Mesenchymal stem cell (in vitro differentiated cells and primary cell): ENCODE measurements at regions not wholly inside any gene's neighbourhood (a gene's known extent, or its start where the extent isn't known, plus 50 kb on each side); places are given as distances from the start of the nearest gene placed in this dataset.

Experiments used
- DNase-seq: peaks from one replicate; pipeline ENCODE4 v3.0.0-alpha.2; 2013
- H2AFZ ChIP-seq: one replicate; pipeline ENCODE4 v1.6.1; 2013; ENCODE audit warnings: low read depth, mild to moderate bottlenecking, control low read depth, inconsistent platforms, low read length, moderate library complexity
- H2AK5ac ChIP-seq: 2 replicates; pipeline ENCODE4 v1.6.1; 2013; ENCODE audit warnings: low read length, moderate library complexity, mild to moderate bottlenecking, inconsistent platforms; ENCODE audit not compliant: severe bottlenecking
- H2BK120ac ChIP-seq: one replicate; pipeline ENCODE4 v1.6.1; 2013; ENCODE audit warnings: low read depth, mild to moderate bottlenecking, inconsistent platforms, low read length, moderate library complexity
- H2BK12ac ChIP-seq, 2 experiments: one replicate each; pipeline ENCODE4 v1.6.1; 2013; ENCODE audit warnings: inconsistent platforms in 2 of 2, low read length in 2 of 2, mild to moderate bottlenecking in 2 of 2, moderate library complexity in 2 of 2, control low read depth in 1 of 2
- H2BK15ac ChIP-seq: one replicate; pipeline ENCODE4 v1.6.1; 2013; ENCODE audit warnings: mild to moderate bottlenecking, low read depth, inconsistent platforms; ENCODE audit not compliant: poor library complexity, severe bottlenecking
- H2BK5ac ChIP-seq: 2 replicates; pipeline ENCODE4 v1.6.1; 2013; ENCODE audit warnings: low read depth, mild to moderate bottlenecking, low read length, control low read depth, inconsistent platforms; ENCODE audit not compliant: poor library complexity, severe bottlenecking
- H3K14ac ChIP-seq, 2 experiments: one replicate each; pipeline ENCODE4 v1.6.1; 2013; ENCODE audit warnings: inconsistent platforms in 2 of 2, low read length in 2 of 2, control low read depth in 1 of 2, mild to moderate bottlenecking in 1 of 2, moderate library complexity in 1 of 2
- H3K18ac ChIP-seq, 2 experiments: one replicate each; pipeline ENCODE4 v1.6.1; 2013; ENCODE audit warnings: inconsistent platforms in 2 of 2, low read length in 2 of 2, control low read depth in 1 of 2, low read depth in 1 of 2, mild to moderate bottlenecking in 1 of 2
- H3K23ac ChIP-seq, 2 experiments: one replicate each; pipeline ENCODE4 v1.6.1; 2013; ENCODE audit warnings: inconsistent platforms in 2 of 2, low read length in 2 of 2, mild to moderate bottlenecking in 2 of 2, moderate library complexity in 2 of 2, control low read depth in 1 of 2
- H3K27ac ChIP-seq: 2 replicates; pipeline ENCODE4 v1.5.1; 2013; ENCODE audit warnings: mild to moderate bottlenecking, moderate library complexity, low read length, control low read depth, inconsistent platforms; ENCODE audit not compliant: poor library complexity, severe bottlenecking
- H3K27me3 ChIP-seq, 2 experiments: 2 replicates each; pipeline versions ENCODE4 v1.6.1 to v1.7.0; 2013; ENCODE audit warnings: low read length in 2 of 2, mild to moderate bottlenecking in 2 of 2, moderate library complexity in 2 of 2, control low read depth in 1 of 2, inconsistent platforms in 1 of 2; ENCODE audit not compliant: control insufficient read depth in 1 of 2, insufficient read depth in 1 of 2
- H3K36me3 ChIP-seq, 2 experiments: 2 replicates each; pipeline versions ENCODE4 v1.6.1 to v1.7.0; 2013; ENCODE audit warnings: low read length in 2 of 2, control low read depth in 1 of 2, inconsistent platforms in 1 of 2, low read depth in 1 of 2, mild to moderate bottlenecking in 1 of 2; ENCODE audit not compliant: insufficient read depth in 2 of 2, control insufficient read depth in 1 of 2
- H3K4ac ChIP-seq, 2 experiments: one replicate each; pipeline ENCODE4 v1.6.1; 2013; ENCODE audit warnings: inconsistent platforms in 2 of 2, low read length in 2 of 2, mild to moderate bottlenecking in 2 of 2, moderate library complexity in 2 of 2, control low read depth in 1 of 2, low read depth in 1 of 2
- H3K4me1 ChIP-seq: 2 replicates; pipeline ENCODE4 v1.6.1; 2013; ENCODE audit warnings: low read depth, low read length, control low read depth; ENCODE audit not compliant: control insufficient read depth, insufficient read depth
- H3K4me2 ChIP-seq: 2 replicates; pipeline ENCODE4 v1.6.1; 2013; ENCODE audit warnings: low read length, mild to moderate bottlenecking, inconsistent platforms; ENCODE audit not compliant: poor library complexity, severe bottlenecking
- H3K4me3 ChIP-seq, 2 experiments: 2 replicates each; pipeline versions ENCODE4 v1.5.1 to v1.7.0; 2013; ENCODE audit warnings: low read length in 2 of 2, mild to moderate bottlenecking in 2 of 2, control low read depth in 1 of 2, low read depth in 1 of 2; ENCODE audit not compliant: insufficient read depth in 1 of 2
- H3K79me1 ChIP-seq: replicated peaks from 2 replicates; pipeline ENCODE4 v1.6.1; 2013; ENCODE audit warnings: mild to moderate bottlenecking, control low read depth, low read length, inconsistent platforms; ENCODE audit not compliant: poor library complexity, severe bottlenecking
- H3K9ac ChIP-seq: 2 replicates; pipeline ENCODE4 v1.7.0; 2013; ENCODE audit warnings: mild to moderate bottlenecking, low read length, moderate library complexity
- H3K9me3 ChIP-seq: 2 replicates; pipeline ENCODE4 v1.7.0; 2013; ENCODE audit warnings: mild to moderate bottlenecking, low read length; ENCODE audit not compliant: control insufficient read depth
- H4K8ac ChIP-seq: one replicate; pipeline ENCODE4 v1.6.1; 2013; ENCODE audit warnings: inconsistent platforms, mild to moderate bottlenecking, low read length, moderate library complexity
- H4K91ac ChIP-seq: one replicate; pipeline ENCODE4 v1.6.1; 2013; ENCODE audit warnings: mild to moderate bottlenecking, low read length, inconsistent platforms
- WGBS: methylation state at CpG from one replicate; pipeline ENCODE4 v1.1.7; 2013; ENCODE audit warnings: mixed read lengths; 5-methylcytosine and 5-hydroxymethylcytosine counted together

DNA sequence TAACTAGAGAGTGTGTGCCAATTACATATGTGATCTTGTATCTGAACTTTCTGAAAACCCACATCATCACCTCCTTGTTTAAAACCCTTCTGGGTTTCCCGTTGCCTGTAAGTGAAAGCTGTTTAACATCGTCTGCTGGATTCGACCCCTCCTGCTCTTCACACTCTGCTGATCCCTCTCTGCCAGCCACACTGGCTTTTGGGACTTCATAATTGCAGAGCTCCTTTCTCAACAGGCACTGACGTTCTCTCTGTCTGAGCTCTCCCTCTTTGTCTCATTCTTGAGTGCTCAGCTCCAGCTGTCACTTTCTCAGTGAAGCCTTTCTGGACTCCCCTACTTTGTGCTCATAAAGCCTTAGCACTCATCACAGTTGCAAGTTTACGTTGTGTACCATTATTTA is 153.9 kb downstream of the CEP135 start:
- Histone ChIP-seq H3K4ac (no peak overlapping the region), H2BK120ac (no peak overlapping the region), H2BK12ac (no peak overlapping the region), H3K27me3 (peaks cover 0 to 7% of the 10 kb centered on the region in 2 experiments), H2BK15ac (no peak overlapping the region), H4K8ac (no peak overlapping the region), H2BK5ac (no peak overlapping the region), H3K18ac (no peak overlapping the region), H3K36me3 (no peaks in the 10 kb centered on the region), H3K27ac (no peak overlapping the region), H3K9ac (no peak overlapping the region), H3K14ac (no peak overlapping the region), H3K4me3 (no peak overlapping the region), H4K91ac (no peak overlapping the region), H3K79me1 (peaks cover 9% of the 10 kb centered on the region), H3K23ac (no peak overlapping the region), H2AFZ (no peak overlapping the region), H3K9me3 (no peaks in the 10 kb centered on the region), H3K4me1 (no peaks in the 10 kb centered on the region), H2AK5ac (no peak overlapping the region), H3K4me2 (no peak overlapping the region)
- no peak for DNase-seq
- 45% methylated on average over 5 of the region's 5 CpGs for WGBS

DNA sequence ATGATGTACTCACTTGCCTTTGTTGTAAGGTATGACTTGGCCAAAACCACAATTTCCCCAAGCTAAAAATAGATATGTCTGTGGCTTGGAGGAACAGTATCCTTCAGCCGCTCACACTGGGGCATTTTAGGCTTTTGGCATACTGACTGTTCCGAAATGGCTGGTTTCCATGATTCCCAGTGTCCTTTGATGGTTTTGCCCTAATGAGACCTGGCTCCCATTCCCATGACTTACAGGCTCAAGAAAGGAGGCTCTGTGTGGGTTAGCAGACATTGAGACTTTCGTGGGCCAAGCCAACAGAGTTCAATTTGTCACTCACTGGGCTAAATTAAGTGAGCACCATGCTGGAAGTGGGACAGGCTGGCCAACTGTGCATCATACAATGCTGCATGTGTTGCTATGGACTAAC is 150.6 kb downstream of the CEP135 start:
- H3K18ac ChIP-seq: no peak overlapping the region
- H2BK12ac ChIP-seq: no peak overlapping the region
- no peak overlapping the region for H4K91ac ChIP-seq
- no peak overlapping the region for H3K4me2 ChIP-seq
- no peak overlapping the region for H2BK120ac ChIP-seq
- H2BK15ac ChIP-seq: no peak overlapping the region
- H4K8ac ChIP-seq: no peak overlapping the region
- no peaks in the 10 kb centered on the region for H3K9me3 ChIP-seq
- H3K79me1 ChIP-seq: peaks cover 9% of the 10 kb centered on the region
- no peak for DNase-seq
- H3K27me3 ChIP-seq: peaks cover 0 to 7% of the 10 kb centered on the region in 2 experiments
- no peak overlapping the region for H3K4ac ChIP-seq
- WGBS: 96% methylated on average over 3 of the region's 3 CpGs
- H3K27ac ChIP-seq: no peak overlapping the region
- no peaks in the 10 kb centered on the region for H3K36me3 ChIP-seq
- no peak overlapping the region for H3K23ac ChIP-seq
- no peak overlapping the region for H3K9ac ChIP-seq
- no peaks in the 10 kb centered on the region for H3K4me1 ChIP-seq
- peak overlapping the region in 1 of 2 experiments; percentile 39 for H3K14ac ChIP-seq
- no peak overlapping the region for H3K4me3 ChIP-seq
- no peak overlapping the region for H2BK5ac ChIP-seq
- H2AK5ac ChIP-seq: no peak overlapping the region
- H2AFZ ChIP-seq: no peak overlapping the region

DNA sequence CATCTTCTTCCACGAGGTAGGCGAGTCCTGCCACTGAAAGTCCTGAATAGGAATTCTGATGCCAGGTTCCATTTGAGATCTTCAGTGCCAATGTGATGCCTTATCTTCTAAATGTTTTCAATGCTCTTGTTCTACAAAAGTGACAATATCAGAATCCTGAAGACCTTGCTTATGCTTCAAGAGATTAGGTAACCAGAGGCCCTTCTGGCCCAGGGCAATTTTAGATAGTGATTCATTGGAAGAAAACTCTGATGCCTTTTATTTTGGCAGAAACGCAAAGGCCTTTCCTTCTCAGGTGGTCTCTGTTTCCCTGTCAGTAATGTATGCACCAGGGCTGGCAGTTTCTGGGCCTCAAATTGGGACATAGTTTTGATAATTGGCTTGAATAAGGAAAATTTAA is 144.8 kb downstream of the CEP135 start:
- no peak overlapping the region for H3K18ac ChIP-seq
- no peak overlapping the region for H3K4me2 ChIP-seq
- no peak overlapping the region for H2BK120ac ChIP-seq
- no peak overlapping the region for H4K91ac ChIP-seq
- no peak overlapping the region for H2BK5ac ChIP-seq
- H3K14ac ChIP-seq: no peak overlapping the region
- H3K4me3 ChIP-seq: no peak overlapping the region
- H3K36me3 ChIP-seq: no peaks in the 10 kb centered on the region
- H3K79me1 ChIP-seq: peaks cover 14% of the 10 kb centered on the region
- no peak overlapping the region for H2AK5ac ChIP-seq
- no peak overlapping the region for H2BK12ac ChIP-seq
- no peak overlapping the region for H4K8ac ChIP-seq
- H3K4ac ChIP-seq: no peak overlapping the region
- 69% methylated on average over 3 of the region's 3 CpGs for WGBS
- DNase-seq: no peak
- H3K27me3 ChIP-seq: no peaks in the 10 kb centered on the region
- no peaks in the 10 kb centered on the region for H3K4me1 ChIP-seq
- no peak overlapping the region for H3K27ac ChIP-seq
- no peaks in the 10 kb centered on the region for H3K9me3 ChIP-seq
- no peak overlapping the region for H2AFZ ChIP-seq
- no peak overlapping the region for H2BK15ac ChIP-seq
- H3K9ac ChIP-seq: no peak overlapping the region
- no peak overlapping the region for H3K23ac ChIP-seq

DNA sequence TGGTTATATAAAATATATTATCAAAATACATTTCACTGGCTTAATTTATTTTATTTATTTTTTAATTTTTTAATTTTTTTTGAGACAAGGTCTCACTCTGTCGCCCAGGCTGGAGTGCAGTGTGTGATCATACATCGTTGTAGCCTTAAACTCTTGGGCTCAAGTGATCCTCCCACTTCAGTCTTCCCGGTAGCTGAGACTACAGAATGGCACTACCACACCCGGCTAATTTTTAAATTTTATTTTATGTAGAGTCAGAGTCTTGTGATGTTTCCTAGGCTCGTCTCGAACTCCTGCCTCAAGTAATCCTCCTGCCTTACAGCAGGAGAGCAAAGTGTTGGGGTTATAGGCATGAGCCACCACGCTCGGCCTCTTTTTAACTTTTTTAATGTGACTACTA is 143.8 kb downstream of the CEP135 start:
- WGBS: 100% methylated on average over 2 of the region's 8 CpGs
- no peak overlapping the region for H3K14ac ChIP-seq

More for the DNA sequence above, 143.8 kb downstream of the CEP135 start:
- no peaks in the 10 kb centered on the region for H3K36me3 ChIP-seq
- H2BK15ac ChIP-seq: no peak overlapping the region
- no peaks in the 10 kb centered on the region for H3K4me1 ChIP-seq
- no peak overlapping the region for H3K23ac ChIP-seq
- no peak overlapping the region for H3K27ac ChIP-seq
- no peaks in the 10 kb centered on the region for H3K27me3 ChIP-seq
- H2AFZ ChIP-seq: no peak overlapping the region
- H3K9me3 ChIP-seq: no peaks in the 10 kb centered on the region
- peaks cover 14% of the 10 kb centered on the region for H3K79me1 ChIP-seq
- no peak overlapping the region for H2AK5ac ChIP-seq
- no peak for DNase-seq
- no peak overlapping the region for H4K91ac ChIP-seq
- no peak overlapping the region for H2BK12ac ChIP-seq
- H3K9ac ChIP-seq: no peak overlapping the region
- no peak overlapping the region for H4K8ac ChIP-seq
- no peak overlapping the region for H3K4me2 ChIP-seq
- H3K18ac ChIP-seq: no peak overlapping the region
- H3K4me3 ChIP-seq: no peak overlapping the region
- H2BK5ac ChIP-seq: no peak overlapping the region
- H2BK120ac ChIP-seq: no peak overlapping the region
- H3K4ac ChIP-seq: no peak overlapping the region
